ENCODE measurements at regions not wholly inside any gene's neighbourhood (a gene's known extent, or its start where the extent isn't known, plus 50 kb on each side); places are given as distances from the start of the nearest gene placed in this dataset.

DNA sequence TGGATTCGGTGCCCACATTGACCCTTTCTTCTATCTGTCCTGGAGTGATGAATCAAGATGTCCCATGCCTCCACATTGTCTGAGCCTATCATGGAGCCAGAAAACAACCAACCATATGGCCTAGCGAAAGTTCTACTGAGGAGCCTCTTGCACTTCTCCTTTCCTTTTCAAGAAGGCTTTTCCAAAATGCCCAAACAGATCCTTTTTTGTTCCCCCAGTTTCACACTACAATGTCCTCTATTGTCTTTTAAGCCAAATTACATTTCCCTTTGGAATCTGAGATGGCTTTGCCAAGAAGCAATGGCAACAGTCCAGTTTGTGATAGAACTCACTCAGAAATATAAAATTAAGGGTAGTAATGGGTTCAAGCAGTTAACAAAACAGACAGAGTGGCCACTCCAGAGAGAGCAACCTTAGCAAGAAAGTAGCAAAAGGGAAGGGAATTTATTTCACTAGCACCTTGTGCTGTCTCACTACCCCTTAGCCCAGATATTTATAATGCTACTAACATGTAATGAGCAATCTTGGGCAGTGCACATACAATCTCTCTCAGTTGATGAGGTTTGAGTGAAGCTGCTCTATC, 194.6 kb upstream of the PDE1C start:
- no peak for DNase-seq (ENCODE audit: low spot score)

GRCh38 chr7:32263611-32264010, 193.4 kb upstream of the PDE1C start:
- DNase-seq (ENCODE audit: low spot score): no peak

DNA sequence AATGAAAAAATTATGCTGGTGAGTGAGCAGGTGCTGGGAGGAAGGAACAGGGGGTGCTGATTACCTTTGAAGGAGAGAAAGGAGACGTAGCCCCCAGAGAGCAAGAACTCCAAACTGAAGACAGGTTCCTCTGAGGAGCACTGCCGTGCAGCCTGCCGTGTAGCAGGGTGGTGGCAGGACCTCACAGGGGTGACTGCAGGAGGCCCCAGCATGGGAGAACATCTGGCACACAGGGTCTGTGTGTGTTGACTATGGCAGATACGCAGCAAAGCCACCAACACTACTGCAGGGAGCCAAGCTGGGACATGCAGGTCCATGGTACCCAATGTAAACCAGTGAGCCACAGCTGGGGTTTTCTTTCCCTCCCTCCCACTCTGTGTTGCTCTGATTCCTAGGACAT, 192.1 kb upstream of the PDE1C start:
- no peak for DNase-seq (ENCODE audit: low spot score)

DNA sequence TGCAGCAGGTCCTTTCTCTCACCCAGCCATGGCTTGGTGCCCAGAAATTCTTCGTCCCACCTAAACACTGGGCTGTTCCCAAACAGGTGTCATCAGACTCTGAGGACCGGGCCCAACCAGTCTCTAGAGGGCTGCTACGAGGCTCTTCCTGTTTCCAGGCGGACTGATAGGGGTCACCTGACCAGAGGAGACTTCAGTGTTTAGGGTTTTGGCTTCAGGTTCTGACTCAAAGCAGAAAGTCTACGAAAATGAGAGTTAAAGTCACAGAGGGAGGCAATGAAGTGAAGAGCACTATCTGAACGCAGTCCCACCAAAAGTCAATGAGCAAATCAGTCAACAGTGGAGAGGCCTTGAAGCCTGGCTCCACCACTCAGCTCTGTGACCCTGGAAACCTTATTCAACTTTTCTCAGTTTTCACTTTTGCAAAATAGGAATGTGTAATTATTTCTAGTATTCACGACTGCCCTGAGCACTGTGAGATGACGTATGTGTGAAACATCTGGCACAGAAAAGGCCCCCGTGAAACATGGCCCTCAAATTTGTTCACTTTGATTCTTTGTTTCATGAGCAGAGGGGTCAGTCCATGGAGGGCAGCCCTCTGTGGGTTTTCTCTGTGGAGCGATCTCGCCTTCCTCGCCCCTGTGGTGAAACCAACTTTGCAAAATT, 189.9 kb upstream of the PDE1C start:
- no peak for DNase-seq (ENCODE audit: low spot score)

- DNase-seq (ENCODE audit: low spot score): no peak
Observed at GRCh38 chr7:32258265-32258664, 188.1 kb upstream of the PDE1C start.

GRCh38 chr7:32257621-32258020, 187.4 kb upstream of the PDE1C start:
- no peak for DNase-seq (ENCODE audit: low spot score)

- no peak for DNase-seq (ENCODE audit: low spot score)
Observed at GRCh38 chr7:32256811-32257210, 186.6 kb upstream of the PDE1C start.

DNA sequence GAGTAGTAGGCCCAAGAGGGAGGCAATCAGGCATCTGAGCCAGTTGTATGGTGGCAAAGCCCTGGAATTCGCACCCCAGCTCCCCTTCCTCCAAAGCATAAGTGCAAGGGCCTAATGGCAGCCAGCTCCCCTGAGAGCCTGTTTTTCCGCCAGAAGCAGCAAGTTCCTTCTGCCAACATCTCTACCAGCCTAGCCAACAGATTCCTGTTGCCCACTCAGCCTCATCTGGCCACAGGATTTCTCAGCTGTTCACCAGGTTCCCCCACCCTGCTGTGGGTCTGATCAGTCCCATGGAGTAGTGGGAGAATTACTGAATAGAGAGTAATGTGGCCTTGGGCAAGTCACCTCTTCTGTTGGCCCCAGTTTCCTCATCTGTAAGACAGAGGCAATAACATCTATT, 186.2 kb upstream of the PDE1C start:
- no peak for DNase-seq (ENCODE audit: low spot score)

DNA sequence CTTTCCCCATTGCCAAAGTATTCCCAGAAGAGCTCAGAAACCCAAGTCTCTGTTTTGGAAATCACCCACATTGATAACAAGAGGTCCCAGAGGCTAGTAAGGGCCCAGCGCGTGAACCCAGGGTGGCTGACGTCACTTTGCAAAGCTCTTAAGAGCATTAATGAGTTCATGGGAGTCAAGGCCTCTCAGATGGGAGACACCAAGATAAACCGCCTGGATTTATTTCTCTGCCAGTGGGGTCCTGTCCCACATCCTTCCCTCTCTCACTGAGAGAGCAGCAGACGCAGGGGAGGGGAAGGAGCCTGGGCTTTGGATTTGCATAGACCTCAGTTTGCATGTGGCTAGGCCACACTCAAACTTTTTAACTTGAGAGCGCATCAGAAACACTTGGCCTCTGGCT, 184.8 kb upstream of the PDE1C start:
- DNase-seq (ENCODE audit: low spot score): no peak

DNA sequence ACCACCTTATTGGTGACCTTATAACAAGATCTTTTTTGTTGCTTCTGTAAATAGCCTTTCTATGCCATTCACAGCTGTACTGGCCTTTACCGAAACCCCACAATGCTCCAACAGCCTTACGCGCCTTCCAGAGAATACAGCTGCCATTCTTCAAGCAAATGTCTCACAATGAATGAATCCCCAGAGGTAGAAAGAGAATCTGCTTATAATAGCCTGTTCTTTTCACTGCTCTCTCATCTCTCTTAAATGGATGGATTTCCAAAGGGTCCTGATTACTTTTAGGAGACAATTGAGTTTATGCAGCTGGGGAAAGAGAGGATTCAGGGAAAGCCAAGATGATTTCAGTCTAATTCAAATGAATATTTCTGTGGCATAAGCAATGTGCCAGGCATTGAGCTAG, 183.1 kb upstream of the PDE1C start:
- DNase-seq (ENCODE audit: low spot score): no peak

- no peak for DNase-seq (ENCODE audit: low spot score)
Observed at GRCh38 chr7:32251659-32252058, 181.5 kb upstream of the PDE1C start.

DNA sequence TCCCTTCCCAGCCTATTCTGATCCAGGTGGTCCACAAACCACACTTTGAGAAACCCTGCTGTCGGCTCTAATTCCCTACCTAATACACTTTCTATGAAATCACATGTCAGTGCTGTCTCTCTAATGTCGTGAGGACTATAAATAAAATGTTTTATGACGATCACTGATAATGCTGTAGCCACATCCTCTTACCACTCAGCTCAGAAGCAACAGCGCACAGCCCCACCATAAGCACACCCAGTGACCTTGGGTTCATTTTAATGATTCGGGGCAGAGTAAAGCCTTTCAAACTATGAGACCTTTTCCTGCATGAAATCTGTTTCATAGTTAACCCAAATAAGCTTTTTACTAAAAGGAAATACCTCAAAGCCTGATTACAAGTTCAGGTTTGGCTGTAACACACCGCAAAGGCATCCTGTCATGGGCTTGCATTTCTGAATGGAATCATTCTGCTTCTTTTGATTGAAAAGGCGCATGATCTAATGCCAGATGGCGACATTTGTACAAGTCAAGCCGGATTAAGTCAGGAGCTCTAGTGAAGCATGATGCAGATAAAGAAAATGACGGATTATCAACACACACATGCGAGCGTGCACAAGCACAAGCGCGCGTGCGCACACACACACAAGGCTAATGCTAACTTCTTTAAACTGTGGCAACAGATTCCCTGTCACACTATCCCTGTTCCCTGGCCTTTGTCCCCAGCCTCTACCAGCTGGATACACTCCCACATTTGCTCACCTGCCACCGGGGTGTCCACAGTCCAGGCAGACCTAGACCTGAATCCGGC, 180.5 kb upstream of the PDE1C start:
- no peak for DNase-seq (ENCODE audit: low spot score)

- no peak for DNase-seq (ENCODE audit: low spot score)
Observed at GRCh38 chr7:32250003-32250402, 179.8 kb upstream of the PDE1C start.

DNA sequence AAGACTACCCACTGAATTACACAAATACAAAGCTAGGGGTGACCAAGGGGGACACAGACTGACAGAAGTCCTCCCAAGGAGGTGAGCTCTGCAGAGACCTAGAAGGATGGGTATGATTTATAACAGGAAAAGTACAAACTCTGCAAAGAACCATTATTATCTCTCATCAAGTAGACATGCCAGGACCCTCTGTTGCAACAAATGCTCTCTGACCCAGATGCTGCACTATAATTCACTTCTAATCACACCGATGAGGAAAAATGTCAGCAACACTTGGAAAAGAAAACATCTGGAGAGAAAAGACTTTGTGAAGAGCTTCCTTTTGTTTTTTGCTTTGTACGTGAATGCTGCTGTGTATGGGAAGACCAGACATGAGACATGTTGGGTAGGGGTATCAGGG, 178.3 kb upstream of the PDE1C start:
- no peak for DNase-seq (ENCODE audit: low spot score)

- DNase-seq (ENCODE audit: low spot score): no peak
Observed at GRCh38 chr7:32244806-32245345, 174.7 kb upstream of the PDE1C start.

DNA sequence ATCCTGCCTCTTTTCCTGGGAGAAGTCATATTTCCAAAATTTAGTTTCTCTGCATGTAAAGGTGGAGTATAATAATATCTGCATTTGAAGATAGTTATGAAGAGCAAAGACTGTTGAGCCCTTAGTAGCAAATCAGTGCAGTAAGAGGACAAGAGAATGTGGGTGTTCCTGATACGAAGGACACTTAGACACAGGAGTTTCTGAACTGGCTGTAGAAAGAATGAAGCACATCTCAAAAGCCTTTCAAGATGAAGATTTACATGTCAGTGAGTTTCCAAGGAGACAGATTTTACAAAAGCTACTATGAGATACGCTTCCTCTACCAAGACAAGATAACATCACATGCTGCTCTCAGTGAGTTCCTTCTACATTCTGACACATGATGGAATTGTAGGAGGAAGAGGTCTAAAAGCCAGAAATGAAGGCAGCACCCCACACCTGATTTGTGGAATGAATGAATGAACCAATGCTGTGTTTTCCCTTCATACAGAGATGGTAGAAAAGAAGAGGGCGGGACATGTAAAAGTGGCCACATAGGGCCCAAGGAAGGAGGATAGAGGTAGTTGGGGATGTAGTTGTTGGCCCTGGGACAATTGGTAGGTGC, 173.6 kb upstream of the PDE1C start:
- no peak for DNase-seq (ENCODE audit: low spot score)

DNA sequence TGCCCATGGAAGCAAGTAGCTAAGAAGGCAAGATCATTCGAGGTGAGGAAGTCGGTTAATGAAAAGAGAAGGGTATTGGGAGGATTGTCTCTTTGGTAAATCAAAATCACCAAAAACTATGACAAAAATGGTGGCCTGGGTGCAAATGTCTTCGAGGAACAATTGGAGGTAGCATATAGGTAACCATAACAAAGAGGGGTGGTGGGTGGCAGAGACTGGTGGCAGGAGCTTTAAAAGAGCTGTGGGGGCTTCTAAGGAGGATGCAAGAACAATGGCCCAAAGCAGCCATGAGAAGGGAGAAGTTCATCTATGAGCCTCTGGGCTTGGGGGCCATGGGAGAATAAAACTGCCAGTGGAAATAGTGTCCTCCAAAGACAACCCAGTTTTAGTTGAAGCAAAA, 172.2 kb upstream of the PDE1C start:
- DNase-seq (ENCODE audit: low spot score): no peak

DNA sequence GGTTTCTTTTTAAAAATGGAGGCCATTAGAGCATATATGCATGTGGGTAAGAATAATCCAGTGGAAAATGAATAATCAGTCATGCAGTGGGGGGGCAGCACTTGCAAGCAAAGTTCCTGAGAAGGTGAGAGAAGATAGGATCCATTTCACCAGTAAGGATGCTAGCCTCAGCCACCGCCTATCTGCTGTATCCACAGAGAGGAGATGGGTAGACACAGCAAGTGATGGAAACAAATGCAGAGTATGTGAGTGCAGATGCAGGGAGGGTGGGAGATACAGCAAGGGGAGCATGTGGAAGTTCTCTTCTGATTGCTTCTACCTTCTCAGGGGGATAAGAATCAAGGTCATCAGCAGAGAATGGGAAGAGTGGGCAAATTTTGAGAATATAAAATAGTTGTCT, 171.4 kb upstream of the PDE1C start:
- no peak for DNase-seq (ENCODE audit: low spot score)

DNA sequence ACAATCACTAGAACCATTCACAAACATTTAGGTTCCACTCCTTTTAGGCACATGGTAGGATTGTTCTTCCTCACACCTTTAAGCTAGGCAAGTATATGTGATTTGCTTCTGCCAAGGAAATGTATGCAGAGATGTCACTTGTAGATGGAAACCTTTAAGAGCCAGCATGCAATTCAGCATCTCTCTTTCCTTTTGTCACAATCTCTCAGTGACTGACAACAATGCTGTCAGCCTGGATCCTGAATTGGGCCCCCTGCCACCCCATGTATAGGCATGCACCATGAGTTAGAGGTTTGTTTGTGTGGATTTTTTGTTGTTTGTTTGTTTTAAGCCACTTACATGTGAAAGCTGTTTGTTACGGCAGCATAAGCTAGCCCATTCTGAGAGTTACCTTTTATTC, 169.6 kb upstream of the PDE1C start:
- no peak for DNase-seq (ENCODE audit: low spot score)

DNA sequence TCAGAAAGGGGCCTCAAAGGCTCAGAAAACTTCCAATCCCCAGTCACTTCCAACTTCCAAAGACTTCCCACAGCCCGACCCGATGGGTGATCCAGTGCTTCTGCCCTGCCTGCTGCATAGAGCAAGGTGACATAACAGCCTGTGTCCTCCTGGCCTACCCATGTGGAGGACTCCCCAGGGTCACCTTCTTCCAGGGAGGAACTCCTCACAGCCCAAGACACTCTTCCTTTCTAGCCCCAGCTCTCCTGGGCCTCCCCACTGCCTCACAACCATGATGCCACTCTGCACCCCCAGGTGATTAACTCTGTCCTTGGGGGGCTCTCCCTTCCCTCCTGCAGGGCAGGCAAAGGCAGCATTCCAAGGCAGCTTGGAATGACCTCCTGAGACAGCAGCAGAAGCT, 158.4 kb upstream of the PDE1C start:
- no peak for DNase-seq (ENCODE audit: low spot score)

GRCh38 chr7:32227746-32228145, 157.5 kb upstream of the PDE1C start:
- DNase-seq (ENCODE audit: low spot score): no peak

DNA sequence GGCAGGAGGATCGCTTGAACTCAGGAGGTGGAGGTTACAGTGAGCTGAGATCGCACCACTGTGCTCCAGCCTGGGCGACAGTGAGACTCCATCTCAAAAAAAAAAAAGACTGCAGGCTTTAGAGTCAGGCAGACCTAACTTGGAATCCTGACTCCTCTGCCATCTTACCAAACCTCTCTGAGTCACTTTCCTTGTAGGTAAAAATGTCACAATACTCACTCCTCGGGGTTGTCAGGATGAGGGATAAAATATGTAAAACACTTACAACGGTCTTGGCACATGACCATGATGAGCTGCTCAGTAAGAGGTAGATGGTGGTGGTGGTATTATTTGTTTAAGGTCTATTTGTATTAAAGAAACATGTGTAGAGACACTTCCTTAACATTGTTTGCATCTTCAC, 154.1 kb upstream of the PDE1C start:
- no peak for DNase-seq (ENCODE audit: low spot score)

GRCh38 chr7:32223721-32224120, 153.5 kb upstream of the PDE1C start:
- no peak for DNase-seq (ENCODE audit: low spot score)

All from NAMALWA (cell line).